ENCODE measurements at regions not wholly inside any gene's neighbourhood (a gene's known extent, or its start where the extent isn't known, plus 50 kb on each side); places are given as distances from the start of the nearest gene placed in this dataset.

DNA sequence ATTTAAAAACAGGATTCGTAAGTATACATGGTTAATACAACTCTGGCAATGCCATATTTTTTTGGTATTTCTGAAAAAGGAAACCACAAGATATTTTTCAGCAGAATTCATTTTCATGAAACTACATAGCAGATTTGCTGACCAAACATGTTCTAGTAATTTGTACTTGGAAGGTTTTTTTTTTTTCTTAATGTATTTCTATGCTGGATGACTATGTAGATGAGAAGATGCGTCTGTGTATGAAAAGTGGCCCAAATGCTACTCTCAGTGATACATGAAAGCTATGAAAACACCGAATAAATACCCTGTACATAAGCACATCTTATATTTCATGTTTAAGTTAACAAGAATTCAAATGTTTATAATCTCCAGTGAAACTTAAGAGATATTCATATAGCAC, 400.9 kb upstream of the CYLC2 start:
- no peak for DNase-seq (ENCODE audit: low read depth in 2 of 2)
- Histone ChIP-seq H3K4me3 (replicated peaks in 1 of 4; ENCODE audit: control extremely low read depth in 1 of 4, insufficient read depth in 1 of 4, low read depth in 3 of 4, low read length in 4 of 4) (no peak overlapping the region), H3K27ac (ENCODE audit: insufficient read depth, low read length) (no peak overlapping the region), H3K79me2 (ENCODE audit: control insufficient read depth, insufficient read depth, low read length) (no peaks in the 10 kb centered on the region), H3K9ac (ENCODE audit: insufficient read depth, low read length) (no peak overlapping the region), H4K20me1 (ENCODE audit: control insufficient read depth, extremely low read depth, insufficient read depth, low read length) (no peaks in the 10 kb centered on the region), H3K27me3 (ENCODE audit: control insufficient read depth, insufficient read depth, low read length) (no peaks in the 10 kb centered on the region), H3K9me3 (ENCODE audit: control insufficient read depth, insufficient read depth, low read depth, low read length) (no peaks in the 10 kb centered on the region), H3K36me3 (ENCODE audit: control insufficient read depth, insufficient read depth, low read length) (no peaks in the 10 kb centered on the region), H3K4me1 (ENCODE audit: control insufficient read depth, extremely low read depth, insufficient read depth, low read length) (no peaks in the 10 kb centered on the region), H3K4me2 (ENCODE audit: extremely low read depth, insufficient read depth, low read length) (no peak overlapping the region), H2AFZ (ENCODE audit: low read length) (no peak overlapping the region)
- TF ChIP-seq EZH2 (IDR thresholded peaks at IDR 0.05; ENCODE audit: low read length, missing control alignments) (no peak), CTCF (conservative IDR thresholded peaks at IDR 0.05 in 1 of 2, IDR thresholded peaks at IDR 0.05 in 1 of 2; ENCODE audit: low read depth in 1 of 2, low read length in 2 of 2) (no peak)

DNA sequence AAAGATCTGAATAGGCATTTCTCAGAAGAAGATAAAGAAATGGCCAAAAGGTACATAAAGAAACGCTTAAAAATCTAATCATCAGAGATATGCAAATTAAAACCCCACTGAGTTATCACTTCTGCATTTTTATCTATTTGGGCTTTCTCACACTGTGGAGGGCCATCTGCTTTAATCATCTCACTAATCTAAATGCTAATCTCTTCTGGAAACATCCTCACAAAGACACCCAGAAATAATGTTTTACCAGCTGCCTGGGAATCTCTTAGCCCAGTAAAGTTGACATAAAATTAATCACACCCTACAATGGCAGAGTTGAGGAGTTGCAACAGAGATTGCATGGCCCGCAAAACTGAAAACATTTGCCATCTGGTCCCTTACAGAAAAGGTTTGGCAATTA, 407.9 kb upstream of the CYLC2 start:
- TF ChIP-seq EZH2 (IDR thresholded peaks at IDR 0.05; ENCODE audit: low read length, missing control alignments) = no peak
- no peak for TF ChIP-seq CTCF (conservative IDR thresholded peaks at IDR 0.05 in 1 of 2, IDR thresholded peaks at IDR 0.05 in 1 of 2; ENCODE audit: low read depth in 1 of 2, low read length in 2 of 2)
- no peaks in the 10 kb centered on the region for H3K9me3 ChIP-seq (ENCODE audit: control insufficient read depth, insufficient read depth, low read depth, low read length)

DNA sequence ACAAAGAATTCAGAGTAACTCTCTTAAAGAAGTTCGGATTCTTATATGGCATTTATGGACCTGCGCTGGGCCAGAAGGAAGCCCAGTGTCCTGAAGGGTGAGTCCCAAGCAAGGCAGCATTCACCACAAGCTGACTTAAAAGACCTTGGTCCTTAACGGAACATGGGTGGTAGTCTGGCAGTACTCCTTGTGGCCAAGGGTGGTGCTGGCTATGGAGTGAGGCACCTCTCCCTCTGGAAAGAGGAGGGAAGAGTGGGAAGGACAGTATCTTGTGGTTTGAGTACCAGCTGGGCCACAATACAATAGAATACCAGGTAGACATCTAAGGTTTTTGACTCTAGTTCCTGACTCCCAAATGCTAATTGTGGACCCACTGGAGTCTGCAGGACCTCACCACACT, 425.7 kb upstream of the CYLC2 start:
- Histone ChIP-seq H3K9ac (ENCODE audit: insufficient read depth, low read length) (no peak overlapping the region), H3K27me3 (ENCODE audit: control insufficient read depth, insufficient read depth, low read length) (no peaks in the 10 kb centered on the region), H3K4me3 (replicated peaks in 1 of 4; ENCODE audit: control extremely low read depth in 1 of 4, insufficient read depth in 1 of 4, low read depth in 3 of 4, low read length in 4 of 4) (no peak overlapping the region), H3K27ac (ENCODE audit: insufficient read depth, low read length) (no peak overlapping the region), H3K4me1 (ENCODE audit: control insufficient read depth, extremely low read depth, insufficient read depth, low read length) (no peaks in the 10 kb centered on the region), H3K9me3 (ENCODE audit: control insufficient read depth, insufficient read depth, low read depth, low read length) (no peaks in the 10 kb centered on the region), H3K36me3 (ENCODE audit: control insufficient read depth, insufficient read depth, low read length) (no peaks in the 10 kb centered on the region), H2AFZ (ENCODE audit: low read length) (no peak overlapping the region), H3K4me2 (ENCODE audit: extremely low read depth, insufficient read depth, low read length) (no peak overlapping the region), H3K79me2 (ENCODE audit: control insufficient read depth, insufficient read depth, low read length) (no peaks in the 10 kb centered on the region), H4K20me1 (ENCODE audit: control insufficient read depth, extremely low read depth, insufficient read depth, low read length) (no peaks in the 10 kb centered on the region)
- no peak for TF ChIP-seq EZH2 (IDR thresholded peaks at IDR 0.05; ENCODE audit: low read length, missing control alignments)
- no peak for TF ChIP-seq CTCF (conservative IDR thresholded peaks at IDR 0.05 in 1 of 2, IDR thresholded peaks at IDR 0.05 in 1 of 2; ENCODE audit: low read depth in 1 of 2, low read length in 2 of 2)
- DNase-seq (ENCODE audit: low read depth in 2 of 2) = no peak

More for the DNA sequence above, 407.9 kb upstream of the CYLC2 start:
- Histone ChIP-seq H3K36me3 (ENCODE audit: control insufficient read depth, insufficient read depth, low read length) (no peaks in the 10 kb centered on the region), H2AFZ (ENCODE audit: low read length) (no peak overlapping the region), H3K4me3 (replicated peaks in 1 of 4; ENCODE audit: control extremely low read depth in 1 of 4, insufficient read depth in 1 of 4, low read depth in 3 of 4, low read length in 4 of 4) (no peak overlapping the region), H3K4me1 (ENCODE audit: control insufficient read depth, extremely low read depth, insufficient read depth, low read length) (no peaks in the 10 kb centered on the region), H3K4me2 (ENCODE audit: extremely low read depth, insufficient read depth, low read length) (no peak overlapping the region), H3K9ac (ENCODE audit: insufficient read depth, low read length) (no peak overlapping the region), H3K27me3 (ENCODE audit: control insufficient read depth, insufficient read depth, low read length) (no peaks in the 10 kb centered on the region), H3K79me2 (ENCODE audit: control insufficient read depth, insufficient read depth, low read length) (no peaks in the 10 kb centered on the region), H4K20me1 (ENCODE audit: control insufficient read depth, extremely low read depth, insufficient read depth, low read length) (no peaks in the 10 kb centered on the region), H3K27ac (ENCODE audit: insufficient read depth, low read length) (no peak overlapping the region)
- DNase-seq (ENCODE audit: low read depth in 2 of 2) = no peak

Measured in fibroblast of lung (primary cell).